Ascending aorta (tissue), 2 donors: ENCODE measurements at regions not wholly inside any gene's neighbourhood (a gene's known extent, or its start where the extent isn't known, plus 50 kb on each side); places are given as distances from the start of the nearest gene placed in this dataset.

ENCODE experiments used
- DNase-seq, 2 donors: peaks; one replicate each; pipeline ENCODE4 v3.0.0-alpha.2; 2019; ENCODE audit warnings: low spot score in 2 of 2
- H3K27ac ChIP-seq, 2 donors: fragments of 200-600 bp; sonication (generic); one replicate each; pipeline ENCODE4 v1.5.1; 2016 to 2017; ENCODE audit warnings: mild to moderate bottlenecking in 1 of 2
- H3K27me3 ChIP-seq: fragments of 200-600 bp; sonication (generic); one replicate; pipeline ENCODE4 v1.5.1; 2017
- H3K36me3 ChIP-seq, 2 donors: fragments of 200-600 bp; sonication (generic); one replicate each; pipeline ENCODE4 v1.5.1; 2016
- H3K4me1 ChIP-seq, 2 donors: fragments of 200-600 bp; sonication (generic); one replicate each; pipeline ENCODE4 v1.5.1; 2016 to 2017; ENCODE audit warnings: mild to moderate bottlenecking in 1 of 2
- H3K4me3 ChIP-seq, 2 donors: fragments of 200-600 bp; sonication (generic); one replicate each; pipeline ENCODE4 v1.5.1; 2016 to 2017; ENCODE audit warnings: mild to moderate bottlenecking in 1 of 2
- H3K9me3 ChIP-seq, 2 donors: fragments of 200-600 bp; sonication (generic); one replicate each; pipeline ENCODE4 v1.5.1; 2016
- intact Hi-C: fragments of 100-400 bp; cut with DNase I; formaldehyde crosslinking; loops from one replicate; pipeline ENCODE4 v1.15.1; 2023
- TF ChIP-seq, protein P1 (sequence below), 3 experiments: fragments of 200-600 bp in 2 of 3; fragments of 450-650 bp in 1 of 3; sonication (generic) in 2 of 3; IDR thresholded peaks; one replicate each; pipeline ENCODE4 v1.5.1; 2016 to 2019; ENCODE audit warnings: antibody characterized with exemption in 3 of 3, mild to moderate bottlenecking in 1 of 3, moderate library complexity in 1 of 3

GRCh38 chr15:31897746-31898145 is 132.6 kb upstream of the CHRNA7 start:
- no peak overlapping the region for H3K4me3 ChIP-seq
- TF ChIP-seq, protein P1, sequence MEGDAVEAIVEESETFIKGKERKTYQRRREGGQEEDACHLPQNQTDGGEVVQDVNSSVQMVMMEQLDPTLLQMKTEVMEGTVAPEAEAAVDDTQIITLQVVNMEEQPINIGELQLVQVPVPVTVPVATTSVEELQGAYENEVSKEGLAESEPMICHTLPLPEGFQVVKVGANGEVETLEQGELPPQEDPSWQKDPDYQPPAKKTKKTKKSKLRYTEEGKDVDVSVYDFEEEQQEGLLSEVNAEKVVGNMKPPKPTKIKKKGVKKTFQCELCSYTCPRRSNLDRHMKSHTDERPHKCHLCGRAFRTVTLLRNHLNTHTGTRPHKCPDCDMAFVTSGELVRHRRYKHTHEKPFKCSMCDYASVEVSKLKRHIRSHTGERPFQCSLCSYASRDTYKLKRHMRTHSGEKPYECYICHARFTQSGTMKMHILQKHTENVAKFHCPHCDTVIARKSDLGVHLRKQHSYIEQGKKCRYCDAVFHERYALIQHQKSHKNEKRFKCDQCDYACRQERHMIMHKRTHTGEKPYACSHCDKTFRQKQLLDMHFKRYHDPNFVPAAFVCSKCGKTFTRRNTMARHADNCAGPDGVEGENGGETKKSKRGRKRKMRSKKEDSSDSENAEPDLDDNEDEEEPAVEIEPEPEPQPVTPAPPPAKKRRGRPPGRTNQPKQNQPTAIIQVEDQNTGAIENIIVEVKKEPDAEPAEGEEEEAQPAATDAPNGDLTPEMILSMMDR (IDR thresholded peaks at IDR 0.05): no peak
- intact Hi-C loops: no loop called here
- H3K4me1 ChIP-seq: no peaks in the 10 kb centered on the region
- H3K9me3 ChIP-seq: peaks cover 0 to 15% of the 10 kb centered on the region in 2 donors
- H3K36me3 ChIP-seq: no peaks in the 10 kb centered on the region
- no peak overlapping the region for H3K27ac ChIP-seq
- H3K27me3 ChIP-seq: no peaks in the 10 kb centered on the region
- no peak for DNase-seq

GRCh38 chr15:31901501-31901900 is 128.8 kb upstream of the CHRNA7 start:
- TF ChIP-seq, protein P1 (IDR thresholded peaks at IDR 0.05): no peak
- no peak for DNase-seq
- H3K27me3 ChIP-seq: no peaks in the 10 kb centered on the region
- no peaks in the 10 kb centered on the region for H3K36me3 ChIP-seq
- H3K9me3 ChIP-seq: peaks cover 0 to 15% of the 10 kb centered on the region in 2 donors
- H3K27ac ChIP-seq: no peak overlapping the region
- no peak overlapping the region for H3K4me3 ChIP-seq
- H3K4me1 ChIP-seq: no peaks in the 10 kb centered on the region
- intact Hi-C loops: no loop called here

DNA sequence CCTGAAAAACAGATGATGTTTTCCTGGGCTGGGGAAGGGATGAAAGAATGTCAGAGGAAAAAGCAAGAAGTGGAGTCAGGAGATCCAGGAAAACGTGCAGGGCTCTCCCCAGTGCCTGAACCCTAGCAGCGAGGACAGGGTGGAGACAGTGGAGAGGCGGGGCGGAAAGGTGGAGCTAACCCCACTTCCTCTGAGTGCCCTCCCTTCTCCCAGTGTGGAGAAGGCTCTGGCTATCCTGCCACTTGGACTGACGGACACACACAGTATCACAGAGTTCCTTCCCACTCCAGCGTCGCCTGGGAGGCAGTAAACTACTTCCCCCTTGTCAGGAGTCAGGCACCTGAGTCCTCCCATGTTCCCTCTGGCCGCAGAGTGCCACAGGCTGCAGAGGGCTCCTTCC is 125.3 kb upstream of the CHRNA7 start:
- TF ChIP-seq, protein P1 (IDR thresholded peaks at IDR 0.05): no peak
- intact Hi-C loops: no loop called here
- Histone ChIP-seq H3K27me3 (no peaks in the 10 kb centered on the region), H3K9me3 (no peaks in the 10 kb centered on the region), H3K36me3 (no peaks in the 10 kb centered on the region), H3K4me1 (no peaks in the 10 kb centered on the region), H3K27ac (no peak overlapping the region), H3K4me3 (no peak overlapping the region)
- DNase-seq: no peak

DNA sequence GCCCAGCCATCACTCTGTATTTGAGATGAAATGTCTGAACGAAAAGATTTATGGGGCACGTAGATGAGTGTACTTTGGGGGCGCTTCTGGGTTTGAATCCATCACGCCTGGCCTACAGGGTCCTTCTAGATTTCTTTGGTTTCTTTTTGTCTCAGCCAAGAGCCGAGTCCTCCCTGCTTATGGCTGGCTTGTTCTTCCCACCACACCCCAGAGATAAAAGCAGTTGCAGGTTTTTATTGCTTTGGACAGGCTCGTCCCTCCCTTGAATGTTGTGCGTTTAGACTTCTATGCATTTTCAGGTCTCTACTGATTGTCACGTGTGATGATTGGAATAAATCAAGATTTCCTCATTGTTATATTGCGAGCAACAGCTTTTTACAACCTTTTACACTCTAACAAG is 104.8 kb upstream of the CHRNA7 start:
- no peaks in the 10 kb centered on the region for H3K4me1 ChIP-seq
- no peaks in the 10 kb centered on the region for H3K36me3 ChIP-seq
- H3K27ac ChIP-seq: no peak overlapping the region
- H3K4me3 ChIP-seq: no peak overlapping the region
- no peaks in the 10 kb centered on the region for H3K27me3 ChIP-seq
- intact Hi-C loops: no loop called here
- H3K9me3 ChIP-seq: no peaks in the 10 kb centered on the region
- TF ChIP-seq, protein P1 (IDR thresholded peaks at IDR 0.05): no peak
- no peak for DNase-seq

DNA sequence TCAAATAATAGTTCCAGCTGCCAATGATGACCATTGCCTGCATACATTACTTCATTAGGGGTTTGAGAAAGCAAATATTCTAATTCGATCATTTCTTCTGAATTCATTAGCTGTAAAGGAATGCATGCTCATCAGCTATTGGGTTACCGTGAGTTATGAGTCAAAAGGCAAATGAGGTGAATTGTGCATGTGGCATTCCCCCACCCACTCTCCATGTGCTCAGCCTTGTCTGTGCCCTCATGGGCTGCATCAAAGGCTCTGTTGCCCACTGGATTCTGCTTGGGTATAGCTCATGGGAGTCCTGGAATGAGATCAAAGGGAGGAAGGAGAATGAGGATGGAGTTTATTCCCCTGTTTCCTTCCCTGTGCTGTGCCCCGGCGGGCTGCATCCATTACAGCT is 99.3 kb upstream of the CHRNA7 start:
- H3K4me1 ChIP-seq: no peaks in the 10 kb centered on the region
- no peaks in the 10 kb centered on the region for H3K27me3 ChIP-seq
- H3K36me3 ChIP-seq: no peaks in the 10 kb centered on the region
- H3K9me3 ChIP-seq: no peaks in the 10 kb centered on the region
- H3K27ac ChIP-seq: no peak overlapping the region
- intact Hi-C loops: no loop called here
- no peak overlapping the region for H3K4me3 ChIP-seq
- DNase-seq: no peak
- TF ChIP-seq, protein P1 (IDR thresholded peaks at IDR 0.05): no peak

- TF ChIP-seq, protein P1 (IDR thresholded peaks at IDR 0.05): no peak
- H3K27me3 ChIP-seq: no peaks in the 10 kb centered on the region
- H3K9me3 ChIP-seq: no peaks in the 10 kb centered on the region
- no peak overlapping the region for H3K27ac ChIP-seq
- no peak overlapping the region for H3K4me3 ChIP-seq
- intact Hi-C loops: no loop called here
- H3K4me1 ChIP-seq: no peaks in the 10 kb centered on the region
- no peak for DNase-seq
- H3K36me3 ChIP-seq: no peaks in the 10 kb centered on the region
Measured at GRCh38 chr15:31932576-31932975, 97.7 kb upstream of the CHRNA7 start.
